ENCODE measurements at regions not wholly inside any gene's neighbourhood (a gene's known extent, or its start where the extent isn't known, plus 50 kb on each side); places are given as distances from the start of the nearest gene placed in this dataset.

GRCh38 chr18:27249933-27250332, 64.8 kb upstream of the CHST9 start:
- DNase-seq: no peak

GRCh38 chr18:27244259-27244658, 59.2 kb upstream of the CHST9 start:
- DNase-seq: no peak

GRCh38 chr18:27242392-27243047, 57.4 kb upstream of the CHST9 start:
- no peak for DNase-seq

- no peak for DNase-seq
Observed at GRCh38 chr18:27240383-27240782, 55.3 kb upstream of the CHST9 start.

- DNase-seq: no peak
Observed at GRCh38 chr18:27239669-27240068, 54.6 kb upstream of the CHST9 start.

GRCh38 chr18:27235218-27235870, 50.2 kb upstream of the CHST9 start:
- no peak for DNase-seq
